ENCODE measurements at regions not wholly inside any gene's neighbourhood (a gene's known extent, or its start where the extent isn't known, plus 50 kb on each side); places are given as distances from the start of the nearest gene placed in this dataset.

DNA sequence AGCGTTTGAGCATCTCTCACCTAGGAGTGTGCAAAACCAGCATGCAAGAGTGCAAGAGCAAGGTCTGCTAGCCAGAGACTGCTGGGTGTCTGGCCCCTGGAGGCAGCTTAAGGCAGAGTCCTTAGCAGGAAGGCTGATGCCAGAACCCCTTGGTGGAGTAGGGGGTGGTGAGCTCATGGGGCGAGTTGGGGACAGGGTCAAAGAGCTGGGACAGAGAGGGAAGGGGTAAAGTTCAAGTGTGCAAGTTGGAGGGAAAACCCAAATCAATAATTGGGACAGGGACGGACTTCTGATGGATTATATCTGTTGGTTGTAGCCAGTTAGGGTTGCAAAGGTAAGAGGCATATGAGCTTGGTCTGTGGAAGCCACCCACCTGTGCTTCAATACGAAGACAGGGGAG, 443.6 kb upstream of the CDH5 start:
- no peak overlapping the region for H3K27ac ChIP-seq (ENCODE audit: low read length)
- H3K4me3 ChIP-seq (ENCODE audit: low read length) = no peak overlapping the region
- no peaks in the 10 kb centered on the region for H3K9me3 ChIP-seq (ENCODE audit: control insufficient read depth, insufficient read depth, low read length)
- no CpG with 5 or more reads among the region's 4 CpGs for WGBS (ENCODE audit: insufficient coverage, insufficient read length)
- no peaks in the 10 kb centered on the region for H3K4me1 ChIP-seq (ENCODE audit: control insufficient read depth, insufficient read depth, low read length)
- no peak for DNase-seq (ENCODE audit: low read depth, low spot score)
- no peaks in the 10 kb centered on the region for H3K27me3 ChIP-seq (ENCODE audit: control insufficient read depth, insufficient read depth, low read length)
- no peaks in the 10 kb centered on the region for H3K36me3 ChIP-seq (ENCODE audit: control insufficient read depth, insufficient read depth, low read length)

DNA sequence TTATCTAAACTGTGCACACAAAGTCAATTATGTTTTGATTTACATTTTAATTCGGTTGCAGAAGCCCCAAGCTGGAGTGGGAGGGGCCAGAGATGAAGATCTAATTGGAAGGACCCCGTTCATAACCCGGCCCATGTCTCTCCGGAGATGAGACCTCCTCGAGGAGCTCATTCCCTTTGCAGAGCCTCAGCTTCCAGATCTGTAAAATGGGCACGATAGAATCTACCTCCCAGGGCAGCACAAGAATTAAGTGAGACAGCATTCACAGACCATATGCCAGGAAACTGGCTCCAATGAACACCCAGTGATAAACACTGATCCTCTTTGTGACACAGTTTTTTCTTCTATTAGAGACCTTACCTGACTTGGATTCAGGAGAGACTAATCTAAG, 446.5 kb upstream of the CDH5 start:
- Histone ChIP-seq H3K27me3 (ENCODE audit: control insufficient read depth, insufficient read depth, low read length) (no peaks in the 10 kb centered on the region), H3K36me3 (ENCODE audit: control insufficient read depth, insufficient read depth, low read length) (no peaks in the 10 kb centered on the region), H3K4me3 (ENCODE audit: low read length) (no peak overlapping the region), H3K27ac (ENCODE audit: low read length) (no peak overlapping the region), H3K4me1 (ENCODE audit: control insufficient read depth, insufficient read depth, low read length) (no peaks in the 10 kb centered on the region; the same call in none of the 2 replicates), H3K9me3 (ENCODE audit: control insufficient read depth, insufficient read depth, low read length) (no peaks in the 10 kb centered on the region)
- no peak for DNase-seq (ENCODE audit: low read depth, low spot score)
- no CpG with 5 or more reads among the region's 6 CpGs for WGBS (ENCODE audit: insufficient coverage, insufficient read length)

DNA sequence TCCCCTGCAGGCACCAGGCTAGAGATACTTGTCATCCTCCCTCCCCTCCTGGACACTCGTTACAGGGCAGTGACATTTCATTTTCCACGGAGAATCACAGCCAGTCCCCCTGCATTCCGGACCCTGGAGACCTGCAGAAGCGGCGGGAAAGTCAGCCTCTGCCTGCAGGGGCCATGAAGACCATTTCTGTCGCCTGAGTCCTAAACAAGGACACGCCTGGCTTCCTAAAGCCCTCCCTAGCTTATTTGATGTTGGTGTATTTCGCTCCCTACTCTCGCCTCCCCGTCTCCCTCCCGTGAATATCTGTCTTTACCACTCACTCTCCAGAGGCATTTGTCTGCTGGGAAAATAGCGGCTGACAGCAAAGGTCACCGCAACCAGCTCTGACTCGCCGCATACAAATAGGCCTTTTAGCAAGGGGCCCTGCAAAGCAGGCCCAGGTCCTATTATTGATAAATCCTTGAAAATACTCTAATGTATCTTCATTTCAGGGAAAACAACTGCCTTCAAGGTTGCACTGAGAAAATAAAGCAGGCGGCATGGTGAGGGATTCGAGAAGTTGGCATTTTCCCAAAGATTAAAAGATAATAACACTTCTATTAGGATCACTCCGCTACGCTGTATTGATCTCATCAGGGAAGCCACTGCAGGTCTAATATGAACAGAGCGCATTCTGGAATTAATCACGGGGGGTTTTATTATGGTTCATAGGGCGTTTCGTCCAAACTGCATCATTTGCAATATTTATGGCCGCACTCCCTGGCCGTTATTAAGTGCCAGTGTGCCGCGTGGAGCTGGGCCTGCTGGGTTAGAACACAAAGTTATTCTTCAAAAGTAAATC, 447.1 kb upstream of the CDH5 start:
- Histone ChIP-seq H3K27ac (ENCODE audit: low read length) (no peak overlapping the region), H3K9me3 (ENCODE audit: control insufficient read depth, insufficient read depth, low read length) (no peaks in the 10 kb centered on the region), H3K4me3 (ENCODE audit: low read length) (no peak overlapping the region), H3K4me1 (ENCODE audit: control insufficient read depth, insufficient read depth, low read length) (no peaks in the 10 kb centered on the region; the same call in none of the 2 replicates), H3K36me3 (ENCODE audit: control insufficient read depth, insufficient read depth, low read length) (no peaks in the 10 kb centered on the region), H3K27me3 (ENCODE audit: control insufficient read depth, insufficient read depth, low read length) (no peaks in the 10 kb centered on the region)
- WGBS (ENCODE audit: insufficient coverage, insufficient read length) = no CpG with 5 or more reads among the region's 27 CpGs
- no peak for DNase-seq (ENCODE audit: low read depth, low spot score)

DNA sequence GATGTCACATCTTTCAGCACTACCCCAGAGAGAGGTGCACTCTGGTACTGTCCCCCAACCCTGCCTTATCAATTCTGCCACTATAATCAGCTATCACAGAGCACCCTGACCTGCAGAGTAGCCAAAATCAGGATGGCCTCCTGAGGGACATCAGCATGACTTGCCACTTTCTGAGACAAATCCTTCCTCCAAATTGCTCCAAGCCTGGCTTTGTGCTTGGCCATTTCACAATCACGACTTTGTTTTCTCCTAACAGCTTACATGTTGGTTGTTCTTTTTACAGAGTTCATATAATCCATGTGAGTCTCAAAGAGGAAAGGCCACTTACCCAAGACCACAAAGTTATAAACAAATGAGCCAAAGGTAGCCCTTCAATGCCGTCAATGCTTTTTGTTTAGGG, 449.0 kb upstream of the CDH5 start:
- H3K27ac ChIP-seq (ENCODE audit: low read length) = no peak overlapping the region
- no peaks in the 10 kb centered on the region for H3K27me3 ChIP-seq (ENCODE audit: control insufficient read depth, insufficient read depth, low read length)
- H3K4me1 ChIP-seq (ENCODE audit: control insufficient read depth, insufficient read depth, low read length) = no peaks in the 10 kb centered on the region; the same call in none of the 2 replicates
- H3K4me3 ChIP-seq (ENCODE audit: low read length) = no peak overlapping the region
- DNase-seq (ENCODE audit: low read depth, low spot score) = no peak
- no peaks in the 10 kb centered on the region for H3K36me3 ChIP-seq (ENCODE audit: control insufficient read depth, insufficient read depth, low read length)
- no peaks in the 10 kb centered on the region for H3K9me3 ChIP-seq (ENCODE audit: control insufficient read depth, insufficient read depth, low read length)
- WGBS (ENCODE audit: insufficient coverage, insufficient read length) = no CpG with 5 or more reads among the region's 2 CpGs

DNA sequence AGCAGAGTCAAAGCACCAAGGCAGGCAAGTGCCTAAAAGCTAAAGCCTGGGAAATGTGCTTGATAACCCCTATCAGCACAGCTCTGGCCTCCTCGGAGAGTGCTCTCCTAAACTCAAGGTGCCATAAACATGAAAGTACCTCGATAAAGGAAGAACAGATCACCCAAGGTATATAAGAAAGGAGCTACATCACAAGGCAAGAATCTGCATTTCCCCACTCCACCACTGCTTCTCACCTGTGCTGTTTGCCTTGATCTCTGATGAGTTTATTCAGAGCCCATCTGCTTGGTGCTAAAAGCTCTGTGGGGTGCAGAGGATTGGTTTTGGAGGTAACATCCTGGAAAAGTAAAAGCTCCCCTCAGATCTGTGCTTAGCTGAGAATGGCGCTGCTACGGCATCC, 449.5 kb upstream of the CDH5 start:
- Histone ChIP-seq H3K27me3 (ENCODE audit: control insufficient read depth, insufficient read depth, low read length) (no peaks in the 10 kb centered on the region), H3K4me3 (ENCODE audit: low read length) (no peak overlapping the region), H3K27ac (ENCODE audit: low read length) (no peak overlapping the region), H3K9me3 (ENCODE audit: control insufficient read depth, insufficient read depth, low read length) (no peaks in the 10 kb centered on the region), H3K4me1 (ENCODE audit: control insufficient read depth, insufficient read depth, low read length) (no peaks in the 10 kb centered on the region; the same call in none of the 2 replicates), H3K36me3 (ENCODE audit: control insufficient read depth, insufficient read depth, low read length) (no peaks in the 10 kb centered on the region)
- DNase-seq (ENCODE audit: low read depth, low spot score) = peak; percentile 16
- WGBS (ENCODE audit: insufficient coverage, insufficient read length) = no CpG with 5 or more reads among the region's 4 CpGs

DNA sequence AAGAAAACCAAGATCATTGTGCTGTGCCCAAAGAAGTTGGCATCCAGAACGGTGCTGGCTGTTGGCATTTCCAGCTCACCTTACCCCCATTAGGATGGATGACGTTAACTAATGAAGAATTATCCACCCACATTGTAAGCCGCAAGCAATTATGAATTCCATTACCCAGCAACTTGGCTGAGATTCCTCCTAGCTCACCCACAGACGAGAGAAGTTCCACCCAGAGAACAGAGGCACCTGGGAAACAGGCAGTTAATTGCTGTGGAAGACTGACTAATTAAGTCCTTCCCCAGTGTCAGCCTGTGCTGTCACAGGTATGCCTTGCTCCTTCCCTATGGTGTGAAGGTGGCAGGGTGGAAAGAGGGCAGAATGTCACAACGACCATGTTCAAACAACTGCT, 456.2 kb upstream of the CDH5 start:
- no CpG with 5 or more reads among the region's 5 CpGs for WGBS (ENCODE audit: insufficient coverage, insufficient read length)
- Histone ChIP-seq H3K27ac (ENCODE audit: low read length) (no peak overlapping the region), H3K9me3 (ENCODE audit: control insufficient read depth, insufficient read depth, low read length) (no peaks in the 10 kb centered on the region), H3K4me3 (ENCODE audit: low read length) (no peak overlapping the region), H3K36me3 (ENCODE audit: control insufficient read depth, insufficient read depth, low read length) (no peaks in the 10 kb centered on the region), H3K27me3 (ENCODE audit: control insufficient read depth, insufficient read depth, low read length) (no peaks in the 10 kb centered on the region), H3K4me1 (ENCODE audit: control insufficient read depth, insufficient read depth, low read length) (no peaks in the 10 kb centered on the region)
- no peak for DNase-seq (ENCODE audit: low read depth, low spot score)

DNA sequence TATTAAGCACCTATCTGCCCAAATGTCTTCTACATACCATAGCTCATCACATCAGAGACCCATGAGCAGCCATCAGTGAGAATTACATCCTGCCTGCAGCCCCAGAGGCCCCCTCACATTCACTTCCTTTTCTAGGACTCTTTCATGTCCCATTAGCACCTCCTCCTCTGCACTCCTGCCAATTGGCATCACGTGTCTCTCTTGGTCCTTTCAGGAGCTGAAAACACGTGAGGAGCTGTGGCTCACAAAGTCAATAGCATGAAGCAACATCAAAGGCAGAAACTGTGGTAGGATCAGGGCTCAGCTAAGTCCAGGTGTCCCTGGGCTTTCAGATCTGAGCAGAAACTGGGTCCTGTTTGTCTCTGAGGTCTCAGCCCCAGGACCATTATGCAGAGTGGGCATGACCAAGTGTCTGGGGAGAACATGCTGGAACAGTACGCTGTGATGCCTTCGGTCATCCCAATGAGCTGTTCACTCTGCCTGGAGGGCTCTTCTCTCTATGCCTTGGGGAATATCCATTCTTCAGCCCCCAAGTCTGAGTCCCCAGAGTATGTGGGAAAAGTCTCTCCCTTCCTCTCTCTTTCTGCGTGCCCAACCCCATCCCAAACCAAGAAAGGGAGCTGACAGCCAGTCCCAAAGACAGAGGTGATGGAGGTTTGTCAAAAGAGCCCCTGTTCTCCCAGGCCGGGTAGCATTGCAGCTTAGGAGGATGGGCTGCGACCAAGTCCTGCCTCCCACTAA, 457.0 kb upstream of the CDH5 start:
- H3K4me1 ChIP-seq (ENCODE audit: control insufficient read depth, insufficient read depth, low read length) = no peaks in the 10 kb centered on the region
- WGBS (ENCODE audit: insufficient coverage, insufficient read length) = no CpG with 5 or more reads among the region's 7 CpGs
- H3K36me3 ChIP-seq (ENCODE audit: control insufficient read depth, insufficient read depth, low read length) = no peaks in the 10 kb centered on the region
- no peaks in the 10 kb centered on the region for H3K27me3 ChIP-seq (ENCODE audit: control insufficient read depth, insufficient read depth, low read length)
- DNase-seq (ENCODE audit: low read depth, low spot score) = no peak
- H3K4me3 ChIP-seq (ENCODE audit: low read length) = no peak overlapping the region
- no peak overlapping the region for H3K27ac ChIP-seq (ENCODE audit: low read length)
- H3K9me3 ChIP-seq (ENCODE audit: control insufficient read depth, insufficient read depth, low read length) = no peaks in the 10 kb centered on the region

DNA sequence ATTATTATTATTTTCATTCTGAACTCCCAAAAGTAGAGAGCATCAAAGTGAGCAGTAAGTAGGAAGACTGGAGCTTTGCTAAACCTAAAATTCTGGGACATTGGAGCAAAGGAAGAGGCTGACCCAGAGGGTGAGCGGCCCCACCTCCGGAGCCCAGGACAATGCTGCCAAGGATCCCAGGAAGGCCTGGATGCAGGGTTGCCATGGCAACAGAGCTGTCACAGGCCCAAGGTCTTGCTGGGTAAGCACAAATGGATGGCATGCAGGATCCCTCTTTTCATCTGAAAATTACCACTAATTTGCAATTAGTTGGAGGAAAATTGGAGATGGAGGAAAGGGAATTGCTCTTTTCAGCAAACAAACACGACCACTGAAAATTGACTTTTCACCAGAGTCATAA, 457.9 kb upstream of the CDH5 start:
- DNase-seq (ENCODE audit: low read depth, low spot score) = no peak
- Histone ChIP-seq H3K36me3 (ENCODE audit: control insufficient read depth, insufficient read depth, low read length) (no peaks in the 10 kb centered on the region), H3K27me3 (ENCODE audit: control insufficient read depth, insufficient read depth, low read length) (no peaks in the 10 kb centered on the region), H3K27ac (ENCODE audit: low read length) (no peak overlapping the region), H3K4me1 (ENCODE audit: control insufficient read depth, insufficient read depth, low read length) (no peaks in the 10 kb centered on the region), H3K9me3 (ENCODE audit: control insufficient read depth, insufficient read depth, low read length) (no peaks in the 10 kb centered on the region), H3K4me3 (ENCODE audit: low read length) (no peak overlapping the region)
- WGBS (ENCODE audit: insufficient coverage, insufficient read length) = no CpG with 5 or more reads among the region's 3 CpGs

DNA sequence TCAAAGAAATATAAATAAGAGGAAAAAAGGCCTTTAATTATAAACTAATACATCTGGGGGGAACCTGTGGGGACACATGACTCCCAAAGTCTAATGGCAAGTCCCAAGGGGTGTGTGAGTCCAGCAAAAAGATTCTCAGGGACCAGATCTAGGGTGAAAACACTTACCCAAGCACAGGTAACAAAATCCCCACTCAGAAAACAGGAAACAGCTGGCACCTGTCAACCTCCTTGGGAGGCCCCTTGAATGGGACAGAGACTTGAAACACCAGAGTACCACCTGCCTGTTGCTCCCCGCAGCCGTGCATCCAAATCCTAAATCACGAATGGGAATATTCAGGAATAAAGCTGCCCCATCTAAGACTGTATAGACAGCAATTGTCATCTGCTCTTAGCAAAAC, 461.2 kb upstream of the CDH5 start:
- no peak for DNase-seq (ENCODE audit: low read depth, low spot score)
- Histone ChIP-seq H3K4me3 (ENCODE audit: low read length) (no peak overlapping the region), H3K36me3 (ENCODE audit: control insufficient read depth, insufficient read depth, low read length) (no peaks in the 10 kb centered on the region), H3K27me3 (ENCODE audit: control insufficient read depth, insufficient read depth, low read length) (no peaks in the 10 kb centered on the region), H3K9me3 (ENCODE audit: control insufficient read depth, insufficient read depth, low read length) (no peaks in the 10 kb centered on the region), H3K27ac (ENCODE audit: low read length) (no peak overlapping the region), H3K4me1 (ENCODE audit: control insufficient read depth, insufficient read depth, low read length) (no peaks in the 10 kb centered on the region)
- WGBS (ENCODE audit: insufficient coverage, insufficient read length) = no CpG with 5 or more reads among the region's 3 CpGs

DNA sequence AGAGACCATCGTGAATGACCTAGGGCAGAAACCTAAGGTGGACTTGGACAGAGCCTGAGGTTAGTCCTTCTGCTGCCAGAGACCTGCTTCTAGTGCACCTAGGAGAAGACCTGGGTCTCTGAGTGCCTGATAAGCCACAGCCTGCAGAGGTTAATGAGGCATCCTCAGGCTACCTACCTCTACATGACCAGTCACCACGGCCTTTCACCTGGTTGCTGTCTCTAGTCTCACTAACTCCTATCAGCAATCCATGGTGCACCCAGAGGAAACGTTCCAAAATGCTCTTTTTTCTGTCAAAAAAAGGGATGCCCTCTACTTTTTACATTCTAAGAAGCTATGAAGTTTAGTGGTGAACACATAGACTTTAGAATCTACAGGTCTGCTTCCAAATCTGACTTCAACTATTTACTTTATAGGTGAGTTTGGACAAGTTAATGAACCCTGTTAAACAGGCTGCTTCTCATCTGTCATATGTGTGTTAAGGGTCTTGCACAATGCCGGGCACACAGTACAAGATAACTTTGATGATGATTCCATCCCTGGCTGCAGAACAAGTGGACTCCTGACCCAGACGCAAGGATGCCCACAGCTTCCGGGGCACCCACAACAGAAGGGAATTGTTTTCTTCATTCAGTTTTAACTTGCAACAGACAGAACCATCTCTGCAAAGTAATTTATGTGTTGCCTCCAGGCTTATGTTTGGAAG, 469.9 kb upstream of the CDH5 start:
- H3K9me3 ChIP-seq (ENCODE audit: control insufficient read depth, insufficient read depth, low read length) = no peaks in the 10 kb centered on the region
- no peak for DNase-seq (ENCODE audit: low read depth, low spot score)
- no peak overlapping the region for H3K27ac ChIP-seq (ENCODE audit: low read length)
- no CpG with 5 or more reads among the region's 6 CpGs for WGBS (ENCODE audit: insufficient coverage, insufficient read length)
- H3K27me3 ChIP-seq (ENCODE audit: control insufficient read depth, insufficient read depth, low read length) = no peaks in the 10 kb centered on the region
- H3K4me3 ChIP-seq (ENCODE audit: low read length) = no peak overlapping the region
- H3K4me1 ChIP-seq (ENCODE audit: control insufficient read depth, insufficient read depth, low read length) = no peaks in the 10 kb centered on the region
- H3K36me3 ChIP-seq (ENCODE audit: control insufficient read depth, insufficient read depth, low read length) = no peaks in the 10 kb centered on the region
